HG03432 (cell line): ENCODE measurements at regions not wholly inside any gene's neighbourhood (a gene's known extent, or its start where the extent isn't known, plus 50 kb on each side); places are given as distances from the start of the nearest gene placed in this dataset.
"Not testable (repeated sequence)": the region's sequence is repeated elsewhere in the genome, so short reads cannot be mapped to it uniquely, and the experiment has no call there.

Experiments
- ATAC-seq: cut with Tn5 transposase; IDR thresholded peaks from one replicate; pipeline ENCODE4 v1.9.1; 2021; ENCODE audit warnings: mild to moderate bottlenecking, moderate library complexity; ENCODE audit not compliant: unreplicated experiment

- ATAC-seq = no peak
Observed at GRCh38 chr12:129959889-129960288, 56.1 kb upstream of the TMEM132D start.

- no peak for ATAC-seq
Observed at GRCh38 chr12:129961091-129961490, 57.3 kb upstream of the TMEM132D start.

GRCh38 chr12:129961856-129962255 lies 58.0 kb upstream of the TMEM132D start:
- no peak for ATAC-seq

GRCh38 chr12:129964300-129964699 lies 60.5 kb upstream of the TMEM132D start:
- no peak for ATAC-seq

- no peak for ATAC-seq
Observed at GRCh38 chr12:129964826-129965457, 61.1 kb upstream of the TMEM132D start.

GRCh38 chr12:129966146-129966995 lies 62.5 kb upstream of the TMEM132D start:
- ATAC-seq = no peak

- no peak for ATAC-seq
Observed at GRCh38 chr12:129971721-129972120, 67.9 kb upstream of the TMEM132D start.

GRCh38 chr12:129973236-129973961 lies 69.6 kb upstream of the TMEM132D start:
- ATAC-seq = no peak

- ATAC-seq = no peak
Observed at GRCh38 chr12:129984106-129984505, 80.3 kb upstream of the TMEM132D start.

GRCh38 chr12:129987841-129988240 lies 84.0 kb upstream of the TMEM132D start:
- ATAC-seq = no peak

- ATAC-seq = no peak
Observed at GRCh38 chr12:129994634-129995033, 90.8 kb upstream of the TMEM132D start.

- ATAC-seq = no peak
Observed at GRCh38 chr12:129997239-129997638, 93.4 kb upstream of the TMEM132D start.

- not testable (repeated sequence) for ATAC-seq
Observed at GRCh38 chr12:130004310-130004877, 100.6 kb upstream of the TMEM132D start.

GRCh38 chr12:130007771-130008170 lies 103.9 kb upstream of the TMEM132D start:
- ATAC-seq = no peak

GRCh38 chr12:130008241-130008640 lies 104.4 kb upstream of the TMEM132D start:
- ATAC-seq = no peak

- no peak for ATAC-seq
Observed at GRCh38 chr12:130009961-130010360, 106.1 kb upstream of the TMEM132D start.

GRCh38 chr12:130011611-130012385 lies 108.0 kb upstream of the TMEM132D start:
- no peak for ATAC-seq

- peak; percentile 76 for ATAC-seq
Observed at GRCh38 chr12:130013771-130014484, 110.1 kb upstream of the TMEM132D start.

- no peak for ATAC-seq
Observed at GRCh38 chr12:130014485-130014807, 110.6 kb upstream of the TMEM132D start.

GRCh38 chr12:130016194-130016593 lies 112.4 kb upstream of the TMEM132D start:
- no peak for ATAC-seq
